Gastroesophageal sphincter (tissue), 4 donors: ENCODE measurements at regions not wholly inside any gene's neighbourhood (a gene's known extent, or its start where the extent isn't known, plus 50 kb on each side); places are given as distances from the start of the nearest gene placed in this dataset.

Experiments used
- ATAC-seq: fragments of 150-250 bp; one replicate; pipeline ENCODE4 v1.9.1; 2016; ENCODE audit warnings: mild to moderate bottlenecking, moderate library complexity
- H3K27ac ChIP-seq, 4 donors: fragments of 200-600 bp; sonication (generic) in 3 of 4; 1 replicate in 3 of 4; 2 replicates in 1 of 4; pipeline ENCODE4 v1.5.1; 2016 to 2019
- H3K27me3 ChIP-seq: fragments of 200-600 bp; sonication (generic); one replicate; pipeline ENCODE4 v1.5.1; 2019
- H3K36me3 ChIP-seq, 2 donors: fragments of 200-600 bp; sonication (generic); one replicate each; pipeline ENCODE4 v1.5.1; 2019; ENCODE audit warnings: control low read depth in 1 of 2
- H3K4me1 ChIP-seq, 3 donors: fragments of 200-600 bp; sonication (generic); 1 replicate in 2 of 3; 2 replicates in 1 of 3; pipeline ENCODE4 v1.5.1; 2016 to 2019; ENCODE audit warnings: control low read depth in 2 of 3
- H3K4me3 ChIP-seq, 2 donors: fragments of 200-600 bp; sonication (generic); one replicate each; pipeline ENCODE4 v1.5.1; 2019; ENCODE audit warnings: mild to moderate bottlenecking in 1 of 2, moderate library complexity in 1 of 2
- H3K9me3 ChIP-seq, 3 donors: fragments of 200-600 bp; sonication (generic); one replicate each; pipeline ENCODE4 v1.5.1; 2017 to 2019; ENCODE audit warnings: control low read depth in 2 of 3
- EP300 ChIP-seq: sonication (generic); formaldehyde crosslinking; IDR thresholded peaks from one replicate; pipeline ENCODE4 v1.6.1; 2017; ENCODE audit warnings: antibody characterized with exemption, mild to moderate bottlenecking
- POLR2A ChIP-seq, 2 donors: fragments of 450-650 bp; IDR thresholded peaks; one replicate each; pipeline ENCODE4 v1.6.1; 2017; ENCODE audit warnings: antibody characterized with exemption in 2 of 2, mild to moderate bottlenecking in 2 of 2, moderate library complexity in 1 of 2
- POLR2AphosphoS5 ChIP-seq: sonication (generic); formaldehyde crosslinking; IDR thresholded peaks from one replicate; pipeline ENCODE4 v1.6.1; 2017; ENCODE audit warnings: antibody characterized with exemption
- WGBS, 2 donors: methylation state at CpG; one replicate each; pipeline ENCODE4 v1.1.5; 2018; ENCODE audit warnings: low coverage in 1 of 2; 5-methylcytosine and 5-hydroxymethylcytosine counted together
- TF ChIP-seq, protein P1 (sequence below), 4 experiments: fragments of 200-600 bp in 2 of 4; fragments of 450-650 bp in 2 of 4; sonication (generic) in 1 of 4; IDR thresholded peaks; one replicate each; pipeline ENCODE4 v1.5.1; 2017 to 2019; ENCODE audit warnings: antibody characterized with exemption in 4 of 4, mild to moderate bottlenecking in 2 of 4, moderate library complexity in 2 of 4

DNA sequence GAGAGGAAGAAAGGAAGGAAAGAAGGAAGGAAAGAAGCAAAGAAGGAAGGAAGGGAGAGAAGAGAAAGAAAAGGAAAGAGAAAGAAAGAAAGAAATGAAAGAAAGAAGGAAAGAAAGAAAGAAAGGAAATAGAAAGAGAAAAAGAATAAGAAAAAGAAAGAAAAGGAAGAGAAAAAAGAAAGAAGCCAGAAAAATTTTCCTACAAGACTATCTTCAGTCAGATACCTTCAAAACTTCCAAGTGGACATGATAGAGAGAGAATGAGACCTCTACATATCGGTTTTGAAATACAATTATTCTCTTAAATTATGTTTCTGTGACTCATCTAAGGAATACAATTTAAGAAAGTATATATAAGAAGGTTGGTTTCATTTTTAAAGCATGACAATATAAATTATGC, 1369.0 kb downstream of the ZPLD1 start:
- peaks cover 0 to 7% (median 0%) of the 10 kb centered on the region in 3 donors for H3K9me3 ChIP-seq
- TF ChIP-seq POLR2A (IDR thresholded peaks at IDR 0.05), result no peak
- no peak for TF ChIP-seq EP300
- TF ChIP-seq, protein P1, sequence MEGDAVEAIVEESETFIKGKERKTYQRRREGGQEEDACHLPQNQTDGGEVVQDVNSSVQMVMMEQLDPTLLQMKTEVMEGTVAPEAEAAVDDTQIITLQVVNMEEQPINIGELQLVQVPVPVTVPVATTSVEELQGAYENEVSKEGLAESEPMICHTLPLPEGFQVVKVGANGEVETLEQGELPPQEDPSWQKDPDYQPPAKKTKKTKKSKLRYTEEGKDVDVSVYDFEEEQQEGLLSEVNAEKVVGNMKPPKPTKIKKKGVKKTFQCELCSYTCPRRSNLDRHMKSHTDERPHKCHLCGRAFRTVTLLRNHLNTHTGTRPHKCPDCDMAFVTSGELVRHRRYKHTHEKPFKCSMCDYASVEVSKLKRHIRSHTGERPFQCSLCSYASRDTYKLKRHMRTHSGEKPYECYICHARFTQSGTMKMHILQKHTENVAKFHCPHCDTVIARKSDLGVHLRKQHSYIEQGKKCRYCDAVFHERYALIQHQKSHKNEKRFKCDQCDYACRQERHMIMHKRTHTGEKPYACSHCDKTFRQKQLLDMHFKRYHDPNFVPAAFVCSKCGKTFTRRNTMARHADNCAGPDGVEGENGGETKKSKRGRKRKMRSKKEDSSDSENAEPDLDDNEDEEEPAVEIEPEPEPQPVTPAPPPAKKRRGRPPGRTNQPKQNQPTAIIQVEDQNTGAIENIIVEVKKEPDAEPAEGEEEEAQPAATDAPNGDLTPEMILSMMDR (IDR thresholded peaks at IDR 0.05), result no peak
- TF ChIP-seq POLR2AphosphoS5, result no peak
- no peaks in the 10 kb centered on the region for H3K27me3 ChIP-seq
- no peak overlapping the region for H3K27ac ChIP-seq
- no peaks in the 10 kb centered on the region for H3K36me3 ChIP-seq
- H3K4me3 ChIP-seq, result no peak overlapping the region
- no peak for ATAC-seq
- no peaks in the 10 kb centered on the region for H3K4me1 ChIP-seq
- WGBS, 2 donors, result 78 to 79% methylated on average over 1 of the region's 1 CpG

DNA sequence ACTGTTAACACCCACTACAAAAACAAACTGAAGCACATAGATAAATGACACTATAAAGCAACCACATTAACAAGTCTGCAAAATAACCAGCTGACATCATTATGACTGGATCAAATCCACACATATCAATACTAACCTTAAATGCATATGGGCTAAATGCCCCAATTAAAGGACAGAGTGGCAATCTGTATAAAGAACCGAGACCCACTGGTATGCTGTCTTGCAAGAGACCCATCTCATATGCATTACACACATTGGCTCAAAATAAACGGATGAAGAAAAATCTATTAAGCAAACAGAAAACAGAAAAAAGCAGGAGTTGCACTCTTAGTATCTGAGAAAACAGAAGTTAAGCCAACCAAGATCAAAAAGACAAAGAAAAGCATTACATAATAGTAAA, 1375.4 kb downstream of the ZPLD1 start:
- Histone ChIP-seq H3K36me3 (no peaks in the 10 kb centered on the region), H3K27ac (no peak overlapping the region), H3K4me1 (no peaks in the 10 kb centered on the region), H3K27me3 (no peaks in the 10 kb centered on the region), H3K9me3 (peaks cover 0 to 18% (median 0%) of the 10 kb centered on the region in 3 donors), H3K4me3 (no peak overlapping the region)
- WGBS, 2 donors, result 76 to 93% methylated on average over 2 of the region's 2 CpGs
- TF ChIP-seq, protein P1 (IDR thresholded peaks at IDR 0.05), result no peak
- TF ChIP-seq POLR2AphosphoS5, result no peak
- TF ChIP-seq EP300, result no peak
- no peak for TF ChIP-seq POLR2A (IDR thresholded peaks at IDR 0.05)
- ATAC-seq, result no peak

- Histone ChIP-seq H3K4me1 (no peaks in the 10 kb centered on the region), H3K4me3 (no peak overlapping the region), H3K27ac (no peak overlapping the region), H3K27me3 (no peaks in the 10 kb centered on the region), H3K9me3 (peaks cover 0 to 10% (median 0%) of the 10 kb centered on the region in 3 donors), H3K36me3 (no peaks in the 10 kb centered on the region)
- no peak for ATAC-seq
- TF ChIP-seq POLR2AphosphoS5 (no peak), EP300 (no peak), POLR2A (IDR thresholded peaks at IDR 0.05) (no peak)
- TF ChIP-seq, protein P1 (IDR thresholded peaks at IDR 0.05), result no peak
- WGBS, 2 donors, result 70 to 100% methylated on average over 1 of the region's 1 CpG
Measured at GRCh38 chr3:103813955-103814354, 1379.1 kb downstream of the ZPLD1 start.

GRCh38 chr3:103818398-103818797, 1383.6 kb downstream of the ZPLD1 start:
- H3K4me1 ChIP-seq, result no peaks in the 10 kb centered on the region
- no peak overlapping the region for H3K4me3 ChIP-seq
- no peaks in the 10 kb centered on the region for H3K36me3 ChIP-seq
- WGBS, 2 donors, result 54 to 59% methylated on average over 3 of the region's 3 CpGs
- no peaks in the 10 kb centered on the region for H3K27me3 ChIP-seq
- ATAC-seq, result no peak
- TF ChIP-seq POLR2A (IDR thresholded peaks at IDR 0.05) (no peak), EP300 (no peak), POLR2AphosphoS5 (no peak)
- TF ChIP-seq, protein P1 (IDR thresholded peaks at IDR 0.05), result no peak
- no peaks in the 10 kb centered on the region for H3K9me3 ChIP-seq
- no peak overlapping the region for H3K27ac ChIP-seq

DNA sequence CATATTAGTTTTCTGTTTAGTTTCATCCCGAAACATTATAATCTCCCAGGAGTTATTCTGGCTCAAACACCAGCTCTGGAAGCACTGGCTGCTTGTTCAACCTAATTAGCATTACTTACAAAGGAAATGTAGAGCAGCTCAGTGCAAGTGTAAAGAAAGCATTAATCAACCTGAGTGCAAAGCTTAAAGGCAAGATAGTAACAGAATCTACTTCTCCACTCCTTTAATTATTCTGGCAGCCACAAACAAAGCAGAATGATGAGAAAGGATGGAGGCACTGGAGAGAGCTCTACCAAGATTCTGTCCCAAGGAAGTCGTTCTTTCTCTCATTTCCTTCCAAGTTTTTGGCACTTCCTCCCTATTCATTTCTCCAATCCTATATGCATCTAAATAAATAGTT, 1384.0 kb downstream of the ZPLD1 start:
- Histone ChIP-seq H3K9me3 (no peaks in the 10 kb centered on the region), H3K4me1 (no peaks in the 10 kb centered on the region), H3K36me3 (no peaks in the 10 kb centered on the region), H3K27ac (no peak overlapping the region), H3K4me3 (no peak overlapping the region), H3K27me3 (no peaks in the 10 kb centered on the region)
- TF ChIP-seq, protein P1 (IDR thresholded peaks at IDR 0.05), result no peak
- no peak for TF ChIP-seq POLR2A (IDR thresholded peaks at IDR 0.05)
- no peak for TF ChIP-seq EP300
- TF ChIP-seq POLR2AphosphoS5, result no peak
- 18 to 31% methylated on average over 2 of the region's 2 CpGs for WGBS, 2 donors
- no peak for ATAC-seq
